ENCODE measurements at regions not wholly inside any gene's neighbourhood (a gene's known extent, or its start where the extent isn't known, plus 50 kb on each side); places are given as distances from the start of the nearest gene placed in this dataset.

GRCh38 chr9:103068753-103069152, 73.6 kb downstream of the CYLC2 start:
- DNase-seq (ENCODE audit: low spot score) = no peak
- Histone ChIP-seq H3K4me2 (ENCODE audit: low read length) (no peak overlapping the region), H3K36me3 (ENCODE audit: insufficient read depth, low read length) (no peaks in the 10 kb centered on the region), H3K9me2 (ENCODE audit: insufficient read depth, low read length) (no peaks in the 10 kb centered on the region; the same call in 1 of the 2 replicates), H4K20me1 (ENCODE audit: insufficient read depth, low read length) (no peaks in the 10 kb centered on the region), H2AFZ (ENCODE audit: low read length) (no peak overlapping the region), H3K4me3 (ENCODE audit: low read depth, low read length, poor library complexity, severe bottlenecking) (no peak overlapping the region), H3K79me2 (ENCODE audit: insufficient read depth, low read depth, low read length) (no peaks in the 10 kb centered on the region), H3K9me3 (ENCODE audit: low read length) (no peaks in the 10 kb centered on the region), H3K4me1 (ENCODE audit: insufficient read depth, low read length, poor library complexity, severe bottlenecking) (no peaks in the 10 kb centered on the region), H3K27ac (ENCODE audit: low read depth, low read length, poor library complexity, severe bottlenecking) (no peak overlapping the region)
- ChIA-PET CTCF (ENCODE audit: unreplicated experiment) (no interaction called here), POLR2A (no interaction called here)
- BruUV-seq (replicated peaks) = no TSS peak
- intact Hi-C loops (cut with micrococcal nuclease; ENCODE audit: unreplicated experiment) = no loop called here
- no peak for TF ChIP-seq EZH2phosphoT487 (IDR thresholded peaks at IDR 0.05; ENCODE audit: borderline replicate concordance, low read depth, low read length)

- Histone ChIP-seq H2AFZ (ENCODE audit: low read length) (no peak overlapping the region), H3K27ac (ENCODE audit: low read depth, low read length, poor library complexity, severe bottlenecking) (no peak overlapping the region), H4K20me1 (ENCODE audit: insufficient read depth, low read length) (no peaks in the 10 kb centered on the region), H3K4me1 (ENCODE audit: insufficient read depth, low read length, poor library complexity, severe bottlenecking) (no peaks in the 10 kb centered on the region), H3K4me2 (ENCODE audit: low read length) (no peak overlapping the region), H3K79me2 (ENCODE audit: insufficient read depth, low read depth, low read length) (no peaks in the 10 kb centered on the region), H3K9me2 (ENCODE audit: insufficient read depth, low read length) (no peaks in the 10 kb centered on the region), H3K36me3 (ENCODE audit: insufficient read depth, low read length) (no peaks in the 10 kb centered on the region), H3K9me3 (ENCODE audit: low read length) (no peaks in the 10 kb centered on the region), H3K4me3 (ENCODE audit: low read depth, low read length, poor library complexity, severe bottlenecking) (no peak overlapping the region)
- POLR2A ChIA-PET = no interaction called here
- intact Hi-C loops (cut with micrococcal nuclease; ENCODE audit: unreplicated experiment) = no loop called here
- DNase-seq (ENCODE audit: low spot score) = no peak
- CTCF ChIA-PET (ENCODE audit: unreplicated experiment) = no interaction called here
- no TSS peak for BruUV-seq (replicated peaks)
- TF ChIP-seq CTCF (conservative IDR thresholded peaks at IDR 0.05; ENCODE audit: low read length) = peak; percentile 33; the same call in 1 of the 2 replicates
- TF ChIP-seq EZH2phosphoT487 (IDR thresholded peaks at IDR 0.05; ENCODE audit: borderline replicate concordance, low read depth, low read length) = no peak
These were observed 83.4 kb downstream of the CYLC2 start for GRCh38 chr9:103078581-103078980.

GRCh38 chr9:103082494-103082893, 87.4 kb downstream of the CYLC2 start:
- no TSS peak for BruUV-seq (replicated peaks)
- no peak for DNase-seq (ENCODE audit: low spot score)
- no peaks in the 10 kb centered on the region for H3K9me3 ChIP-seq (ENCODE audit: low read length)
- H3K4me1 ChIP-seq (ENCODE audit: insufficient read depth, low read length, poor library complexity, severe bottlenecking) = no peaks in the 10 kb centered on the region
- H3K4me2 ChIP-seq (ENCODE audit: low read length) = no peak overlapping the region
- ChIA-PET POLR2A (interaction anchor here (0.6 to 1.1 kb wide), 3 partner anchors 19 to 170 kb away, joined by 3 read pairs; no protein-coding TSS in a partner anchor), CTCF (ENCODE audit: unreplicated experiment) (no interaction called here)
- intact Hi-C loops (cut with micrococcal nuclease; ENCODE audit: unreplicated experiment) = no loop called here
- H2AFZ ChIP-seq (ENCODE audit: low read length) = no peak overlapping the region
- TF ChIP-seq CTCF (conservative IDR thresholded peaks at IDR 0.05; ENCODE audit: low read length) (no peak), EZH2phosphoT487 (IDR thresholded peaks at IDR 0.05; ENCODE audit: borderline replicate concordance, low read depth, low read length) (no peak)
- no peaks in the 10 kb centered on the region for H3K9me2 ChIP-seq (ENCODE audit: insufficient read depth, low read length)
- H3K4me3 ChIP-seq (ENCODE audit: low read depth, low read length, poor library complexity, severe bottlenecking) = no peak overlapping the region
- H3K79me2 ChIP-seq (ENCODE audit: insufficient read depth, low read depth, low read length) = no peaks in the 10 kb centered on the region
- H3K36me3 ChIP-seq (ENCODE audit: insufficient read depth, low read length) = no peaks in the 10 kb centered on the region
- no peak overlapping the region for H3K27ac ChIP-seq (ENCODE audit: low read depth, low read length, poor library complexity, severe bottlenecking)
- H4K20me1 ChIP-seq (ENCODE audit: insufficient read depth, low read length) = no peaks in the 10 kb centered on the region

Measured in OCI-LY7 (cell line).